Lung microvascular endothelial cell (primary cell): ENCODE measurements at regions not wholly inside any gene's neighbourhood (a gene's known extent, or its start where the extent isn't known, plus 50 kb on each side); places are given as distances from the start of the nearest gene placed in this dataset.
A peak's percentile ranks its signal among the peaks of the same experiment; 100 is the strongest.

Experiments
- DNase-seq, 2 donors: peaks; one replicate each; pipeline versions ENCODE4 v3.0.0 to v3.0.0-alpha.2; 2010; ENCODE audit warnings: low read depth in 2 of 2

DNA sequence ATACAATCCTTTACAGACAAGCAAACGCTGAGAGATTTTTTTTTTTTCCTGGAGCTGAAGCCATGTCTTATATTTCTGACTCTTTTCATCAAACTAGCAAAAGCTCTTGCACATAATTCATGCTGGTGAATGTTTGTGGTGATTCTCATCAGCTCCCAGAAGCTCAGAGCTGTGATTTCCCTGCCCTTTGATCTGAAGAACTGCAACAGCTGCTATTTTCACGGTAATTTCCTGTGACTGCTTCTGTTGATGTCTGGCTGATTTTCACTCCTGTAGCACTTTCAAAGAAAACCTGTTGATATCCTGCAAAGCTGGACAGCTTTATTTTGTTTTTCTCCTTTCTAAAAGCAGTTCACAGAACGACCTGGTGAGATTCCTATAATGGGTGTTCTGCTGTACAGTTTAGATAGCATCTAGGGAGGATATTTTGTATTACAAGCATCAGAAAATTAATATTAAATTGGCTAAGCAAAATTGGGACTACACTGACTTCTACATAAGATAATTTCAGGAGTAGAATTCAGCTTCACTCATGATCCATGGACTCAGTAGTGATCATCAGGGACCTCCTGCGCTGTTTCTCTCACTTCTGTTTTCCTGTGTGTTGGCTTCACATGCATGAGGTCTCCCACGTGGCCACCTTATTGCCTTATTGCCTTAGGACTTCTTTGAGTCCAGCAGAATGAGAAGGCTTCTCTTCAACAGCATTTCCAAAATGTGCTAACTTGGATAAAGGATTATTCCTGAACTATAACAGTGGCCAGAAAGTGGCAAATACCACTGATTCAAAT lies 1111.6 kb upstream of the SORCS1 start:
- DNase-seq, result peak; percentile 1 to 4

DNA sequence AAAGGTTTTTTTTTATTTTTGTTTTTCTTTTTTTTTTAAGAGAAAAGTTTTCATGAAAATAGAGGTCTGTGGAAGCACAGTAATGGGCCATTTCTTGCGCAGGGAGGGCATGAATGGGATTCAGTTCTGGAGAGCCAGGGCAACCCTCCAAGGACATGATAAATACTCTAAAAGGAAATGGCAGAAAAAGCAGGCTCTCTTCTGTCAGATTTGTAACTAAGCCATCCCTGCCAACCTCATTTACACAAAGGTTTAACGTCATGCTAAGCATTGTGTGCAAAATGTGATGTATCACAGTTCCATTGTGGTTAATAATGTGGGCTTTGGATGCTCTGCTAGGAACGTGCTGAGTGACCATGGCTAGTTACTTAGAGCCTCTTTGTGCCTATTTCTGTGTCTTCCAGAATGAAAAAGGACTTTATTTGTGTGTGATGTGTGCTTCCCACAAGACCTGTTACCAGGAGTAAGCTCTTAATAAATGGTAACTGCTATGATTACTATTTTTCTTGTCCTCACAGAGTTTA lies 1095.9 kb upstream of the SORCS1 start:
- DNase-seq, result no peak

DNA sequence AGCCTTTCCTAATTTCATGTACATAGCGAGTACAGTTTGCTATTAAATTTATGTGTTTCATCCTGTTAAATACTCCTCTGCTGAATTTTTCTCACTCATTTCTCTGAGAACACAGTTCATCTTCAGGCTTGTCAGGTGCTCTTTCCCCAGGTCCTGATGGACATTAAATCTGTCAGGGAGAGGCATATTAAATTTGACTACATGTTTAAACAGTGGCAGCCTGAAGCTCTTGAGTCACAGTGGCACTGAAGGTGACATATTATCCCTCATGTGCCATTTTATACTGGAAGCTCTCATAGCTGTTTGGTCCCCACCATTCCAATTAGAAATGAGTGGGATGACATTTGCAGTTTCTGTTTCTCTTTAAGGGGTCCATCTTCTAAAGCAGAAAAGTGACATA lies 1089.6 kb upstream of the SORCS1 start:
- DNase-seq, result no peak

DNA sequence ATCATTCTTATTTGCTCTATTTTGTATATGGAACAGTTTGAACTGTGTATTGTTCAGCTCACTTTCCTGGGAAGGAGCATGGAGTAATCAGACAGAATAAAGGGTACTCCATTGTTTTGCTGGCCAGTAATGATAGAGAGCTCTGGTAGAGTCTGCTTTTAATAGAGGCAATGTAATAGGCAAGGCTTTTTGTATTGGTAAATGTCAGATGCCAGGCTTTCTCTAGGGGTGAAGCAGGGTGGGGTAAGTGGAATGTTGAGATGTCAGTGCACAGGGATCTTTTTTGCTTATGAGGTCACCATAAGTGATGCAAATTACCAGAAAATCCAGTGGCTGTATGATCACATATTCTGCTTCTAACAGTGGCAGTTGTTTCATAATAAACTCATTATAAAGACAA lies 1088.3 kb upstream of the SORCS1 start:
- no peak for DNase-seq

DNA sequence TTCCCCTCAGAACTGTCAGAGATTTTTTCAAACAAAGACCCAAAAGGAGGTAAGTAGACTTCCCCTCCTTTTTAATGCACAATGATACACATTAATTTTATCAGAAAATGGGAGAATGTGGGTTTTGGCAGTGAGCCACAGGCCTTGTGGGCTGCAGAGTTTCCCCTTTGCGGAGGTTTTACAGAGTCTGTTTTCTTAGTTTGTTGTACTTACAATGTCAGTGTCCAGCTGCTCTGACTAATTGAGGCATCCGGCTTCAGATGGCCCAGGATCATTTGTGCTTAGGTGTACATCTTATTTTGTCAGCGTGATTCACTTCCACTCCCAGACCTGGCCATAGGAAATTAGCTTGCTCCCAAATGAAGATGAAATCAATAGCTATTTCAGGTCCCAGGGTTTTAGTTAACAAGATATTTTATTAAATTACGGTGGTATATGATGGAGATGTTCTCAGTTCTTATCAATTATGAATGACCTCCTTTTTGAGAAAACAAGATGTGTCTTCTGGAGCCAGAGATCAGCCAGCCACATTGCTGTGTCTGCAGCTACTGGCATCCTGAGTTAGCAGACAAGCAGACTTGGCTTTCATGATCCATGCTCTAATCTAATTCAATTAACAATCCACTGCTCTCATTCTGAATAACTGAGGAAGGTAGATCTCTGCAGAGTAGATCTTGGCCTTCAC lies 1086.6 kb upstream of the SORCS1 start:
- peak; percentile 59 to 60 for DNase-seq

DNA sequence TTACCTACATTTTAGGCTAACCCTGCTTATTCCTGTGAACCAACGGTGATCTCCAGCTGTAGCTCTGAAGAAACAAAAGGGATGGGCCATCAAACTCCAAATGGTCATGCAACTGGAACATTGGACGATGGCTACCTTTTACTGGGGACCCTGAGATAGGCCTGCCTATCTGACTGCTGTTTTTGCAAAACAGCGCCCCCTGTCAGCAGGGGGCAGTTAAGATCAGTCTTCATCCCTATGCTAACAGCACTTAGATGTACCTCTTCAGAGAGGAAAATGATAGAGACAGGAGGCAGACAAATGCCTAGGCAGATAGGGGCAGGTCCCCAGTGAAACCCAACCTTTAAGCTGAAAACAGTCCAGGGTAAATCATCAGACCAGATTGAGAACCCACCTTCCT lies 1085.4 kb upstream of the SORCS1 start:
- no peak for DNase-seq

DNA sequence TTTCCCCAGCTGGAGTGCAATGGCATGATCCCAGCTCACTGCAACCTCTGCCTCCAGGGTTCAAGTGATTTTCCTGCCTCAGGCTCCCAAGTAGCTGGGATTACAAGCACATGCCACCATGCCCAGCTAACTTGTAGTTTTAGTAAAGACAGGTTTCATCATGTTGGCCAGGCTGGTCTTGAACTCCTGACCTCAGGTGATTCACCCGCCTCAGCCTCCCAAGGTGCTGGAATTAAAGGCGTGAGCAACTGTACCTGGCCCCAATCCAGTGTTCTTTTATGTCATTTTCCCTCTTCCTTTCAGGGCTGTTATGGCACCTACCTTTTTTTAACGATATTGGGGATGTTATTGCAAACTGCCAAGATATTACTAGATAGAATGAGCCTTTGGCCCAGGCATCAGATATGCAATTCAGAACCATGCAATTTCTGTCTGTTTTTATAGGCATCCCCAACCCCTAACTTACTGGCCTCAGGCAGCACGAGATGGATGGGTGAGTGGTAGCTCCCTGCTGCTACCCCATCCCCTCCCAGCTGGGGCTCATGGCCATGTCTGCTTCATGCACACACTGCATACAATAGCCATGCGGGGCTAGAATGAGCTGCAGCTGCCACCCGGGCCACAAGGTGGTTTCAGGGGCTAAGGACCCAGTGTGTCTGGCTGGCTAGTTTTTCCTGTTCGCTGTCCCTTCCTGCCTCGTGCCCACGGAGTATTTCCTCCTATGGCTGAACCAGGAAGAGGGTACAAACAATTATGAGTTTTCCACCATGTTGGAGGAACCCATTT lies 1080.1 kb upstream of the SORCS1 start:
- no peak for DNase-seq

DNA sequence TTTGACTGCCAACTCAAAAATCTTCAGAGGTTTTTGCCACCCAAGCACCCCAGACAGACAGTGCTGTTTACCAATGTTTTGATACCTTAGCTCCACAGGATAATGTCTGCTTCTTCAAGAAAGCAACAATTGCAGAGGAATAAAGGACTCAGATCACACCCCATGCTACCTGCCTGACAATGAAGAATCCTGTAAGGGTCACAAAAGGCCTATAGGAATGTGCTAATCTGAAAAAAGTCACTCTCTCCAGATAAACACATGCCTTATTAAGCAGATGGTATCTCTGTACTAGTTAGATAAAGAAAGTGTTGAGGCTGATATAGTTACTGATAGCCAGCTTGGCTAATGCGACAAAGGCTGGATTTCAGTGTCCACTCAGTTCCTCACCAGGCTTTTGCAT lies 1076.7 kb upstream of the SORCS1 start:
- DNase-seq, result no peak

DNA sequence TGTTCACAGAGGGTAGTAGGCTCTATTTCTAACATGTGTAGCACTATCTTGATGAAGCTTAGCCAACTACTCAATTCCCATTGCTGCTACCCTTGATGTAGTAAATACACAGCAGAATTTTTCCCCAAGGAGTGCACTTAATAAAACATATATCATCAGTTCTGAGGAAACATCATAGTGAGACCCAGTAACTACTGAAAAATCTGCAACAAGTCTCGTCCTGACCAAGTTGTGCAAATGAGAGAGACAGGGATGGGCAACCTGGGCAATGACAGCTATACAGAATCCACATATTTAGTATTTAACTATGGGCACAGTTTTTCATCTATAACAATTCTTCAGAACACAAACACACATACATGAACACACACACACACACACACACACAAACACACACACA lies 1073.8 kb upstream of the SORCS1 start:
- DNase-seq, result no peak

DNA sequence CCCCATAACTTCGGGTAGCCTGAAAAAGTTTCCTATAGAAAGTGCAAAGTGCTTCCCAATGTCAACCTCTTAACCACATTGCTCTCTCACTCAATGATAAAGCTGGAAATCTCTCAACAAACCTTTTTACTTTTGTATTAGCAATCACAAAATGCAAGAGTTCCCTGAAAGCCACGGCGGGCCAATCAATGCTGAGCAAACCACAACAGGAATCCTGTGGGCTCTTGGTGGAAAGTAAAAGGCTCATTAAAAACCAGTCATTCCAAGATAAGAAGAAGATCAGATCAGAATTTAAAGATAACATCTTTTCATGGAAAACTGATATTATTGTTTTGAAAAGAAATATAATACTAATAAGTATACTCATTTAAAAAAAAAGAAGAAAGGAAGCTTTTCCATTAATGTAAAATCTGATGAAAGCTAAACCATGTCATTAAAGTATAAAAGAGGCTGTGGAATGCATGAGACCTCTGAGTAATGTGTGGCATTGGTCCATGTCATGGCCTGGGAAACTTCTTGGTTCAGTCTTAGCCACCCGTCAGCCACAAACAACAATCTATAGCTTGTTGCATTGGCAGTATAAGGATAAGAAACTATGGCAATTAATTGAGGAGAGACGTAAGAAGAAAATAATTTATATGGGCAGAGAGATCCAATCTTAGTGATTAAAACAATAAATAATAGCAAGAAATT lies 1066.1 kb upstream of the SORCS1 start:
- DNase-seq, result no peak

DNA sequence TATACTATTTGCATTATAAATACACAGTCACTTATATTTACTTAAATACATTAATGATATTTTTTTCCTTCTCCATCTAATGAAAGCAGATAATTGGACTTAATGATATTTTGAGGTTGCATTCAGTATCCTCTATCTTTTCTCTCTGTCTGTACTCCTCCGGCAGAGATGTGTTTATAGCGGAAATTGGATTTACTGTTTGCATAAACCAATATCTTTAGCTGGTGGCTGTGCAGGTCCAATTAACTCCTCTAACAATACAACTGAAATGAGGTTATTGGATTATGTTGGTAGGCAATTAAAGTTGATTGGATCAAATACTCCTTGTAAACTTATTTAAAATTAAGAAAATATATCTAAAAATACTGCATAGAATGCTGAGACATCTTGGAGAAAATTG lies 1044.2 kb upstream of the SORCS1 start:
- DNase-seq, result no peak

DNA sequence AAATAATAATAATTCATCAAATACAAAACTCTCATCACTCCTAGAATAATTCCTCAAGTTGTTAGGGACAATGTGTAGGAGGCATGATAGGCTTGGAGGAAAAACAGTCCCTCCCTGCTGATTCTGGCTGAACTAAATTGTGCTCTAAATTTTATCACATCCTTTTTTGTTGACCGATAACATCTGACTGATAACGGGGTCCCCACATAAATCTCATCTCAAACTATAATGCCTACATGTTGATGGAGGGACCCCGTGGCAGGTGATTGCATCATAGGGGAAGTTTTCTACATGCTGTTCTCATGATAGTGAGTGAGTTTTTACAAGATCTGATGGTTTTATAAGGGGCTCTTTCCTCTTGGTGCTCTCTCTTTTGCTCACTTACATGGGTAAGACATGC lies 1043.5 kb upstream of the SORCS1 start:
- no peak for DNase-seq

DNA sequence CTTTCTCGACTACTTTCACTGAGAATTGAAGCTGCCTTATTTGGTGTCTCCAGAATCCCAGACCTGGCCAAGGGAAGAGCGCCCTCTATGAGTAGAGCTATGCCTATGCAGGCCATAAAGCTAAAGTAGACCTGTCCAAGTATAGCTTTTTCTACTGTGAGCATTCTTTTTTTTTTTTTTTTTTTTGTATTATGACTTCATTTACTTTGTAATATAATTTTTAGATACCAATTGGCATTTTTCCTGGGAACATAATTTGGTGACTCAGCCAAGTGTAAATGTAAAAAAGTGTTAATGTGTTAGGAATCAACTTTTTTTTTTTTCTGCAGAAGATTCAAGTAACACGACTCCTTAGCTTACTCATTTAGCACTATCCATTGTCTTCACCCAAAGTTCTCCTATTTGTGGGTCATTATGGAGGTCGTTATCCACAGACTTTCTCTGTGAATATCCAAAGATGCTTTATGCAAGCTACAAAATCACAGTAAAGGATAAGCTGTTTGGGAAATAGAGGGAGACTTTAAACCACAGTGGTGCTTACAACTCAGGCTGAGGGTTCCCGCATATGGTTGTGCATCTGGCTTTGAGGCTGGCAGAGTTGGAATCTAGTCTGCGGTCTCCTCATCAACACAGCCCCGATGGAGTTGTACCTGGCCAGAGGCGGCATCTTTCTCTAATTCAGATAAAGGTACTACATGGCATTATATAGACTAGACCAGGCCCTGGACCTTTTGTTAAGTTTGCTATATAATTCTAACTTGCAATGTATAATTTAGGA lies 1040.2 kb upstream of the SORCS1 start:
- peak; percentile 8 to 36 for DNase-seq

DNA sequence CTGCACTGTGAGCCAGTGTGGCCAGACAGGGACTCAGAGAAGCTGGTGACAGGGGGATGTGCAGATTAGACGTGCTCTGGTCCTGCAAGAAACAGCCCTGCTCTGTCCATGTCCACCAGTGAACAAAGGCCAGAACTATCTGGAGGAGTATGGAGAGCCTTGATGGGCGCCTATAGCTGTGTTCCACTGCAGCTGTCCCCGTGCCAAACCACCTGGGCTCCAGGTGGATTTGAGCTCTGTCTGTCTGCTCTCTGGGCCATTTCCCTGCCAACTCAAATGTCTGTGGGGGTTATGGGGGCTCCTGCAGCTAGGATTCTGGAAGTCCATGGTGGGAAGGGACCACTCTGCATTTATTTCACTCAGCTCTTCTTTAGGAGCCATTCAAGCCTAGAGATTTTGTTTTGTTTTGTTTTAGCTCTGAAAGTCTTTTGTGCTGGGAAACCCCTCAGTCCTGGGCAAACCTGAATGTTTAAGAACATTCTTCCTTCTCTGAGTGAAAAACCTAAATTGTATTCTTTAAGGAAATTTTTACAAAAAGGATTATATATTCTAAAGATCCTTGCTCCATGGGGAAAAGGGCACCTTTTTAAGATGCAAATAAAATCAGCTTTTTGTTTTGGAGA lies 1039.5 kb upstream of the SORCS1 start:
- no peak for DNase-seq

DNA sequence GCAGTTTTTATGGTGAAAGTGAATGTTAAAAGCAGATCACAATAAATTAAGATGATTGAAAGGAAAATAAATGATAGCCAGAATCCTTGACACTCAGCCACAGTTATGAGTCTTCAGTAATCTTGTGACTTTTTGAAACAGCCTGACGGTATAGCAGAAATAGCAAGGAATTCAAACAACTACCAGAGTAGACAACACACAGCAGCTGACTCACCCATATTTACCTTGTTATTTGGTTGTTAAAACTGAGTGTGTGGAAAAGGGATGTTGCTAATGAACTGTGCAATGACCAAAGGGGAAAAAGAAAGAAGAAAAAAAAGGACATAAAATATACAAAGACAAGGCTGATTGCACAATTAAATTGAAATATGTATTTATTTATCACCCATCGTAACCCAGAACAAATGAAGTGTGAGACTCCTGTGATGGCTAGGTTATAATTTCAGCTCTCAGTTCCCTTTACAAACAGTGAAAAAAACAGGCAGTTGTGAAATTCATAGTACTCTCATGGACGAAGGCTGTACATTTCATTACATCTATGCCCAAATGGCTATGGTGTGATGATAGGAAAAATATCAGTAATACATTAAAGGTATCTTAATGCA lies 1023.0 kb upstream of the SORCS1 start:
- no peak for DNase-seq

DNA sequence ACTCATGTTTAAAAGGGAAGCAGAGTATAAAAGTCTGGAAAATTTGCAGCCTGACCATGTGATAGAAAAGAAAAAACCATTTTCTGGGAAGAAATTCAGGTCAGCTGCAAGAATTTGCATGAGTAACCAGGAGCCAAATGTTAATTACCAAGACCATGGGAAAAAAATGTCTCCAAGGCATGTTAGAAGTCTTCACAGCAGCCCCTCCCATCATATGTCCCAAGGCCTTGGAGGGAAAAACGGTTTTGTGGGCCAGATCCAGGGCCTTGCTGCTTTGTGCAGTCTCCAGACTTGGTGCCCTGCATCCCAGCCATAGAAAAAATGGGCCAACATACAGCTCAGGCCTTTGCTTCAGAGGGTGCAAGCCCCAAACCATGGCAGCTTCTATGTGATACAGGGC lies 1019.6 kb upstream of the SORCS1 start:
- DNase-seq, result no peak

DNA sequence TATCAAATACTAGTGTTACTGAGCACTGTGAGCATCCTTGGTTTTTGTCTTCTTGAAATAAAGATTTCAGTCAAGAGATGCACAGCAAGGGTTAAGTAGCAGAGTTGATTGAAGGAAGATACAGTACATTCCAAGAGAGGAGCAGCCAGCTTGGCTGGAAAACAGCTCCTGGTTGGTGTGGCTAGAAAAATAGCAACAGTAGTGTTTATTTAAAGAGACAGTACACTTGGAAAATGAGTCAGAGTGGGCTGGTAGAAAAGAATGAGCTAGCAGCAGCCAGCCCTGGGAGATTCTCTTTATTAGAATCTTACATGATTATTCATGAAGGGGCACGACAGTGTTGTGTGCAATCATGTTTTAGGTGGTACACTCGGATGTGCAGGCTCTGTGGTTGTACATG lies 1016.4 kb upstream of the SORCS1 start:
- DNase-seq, result no peak

DNA sequence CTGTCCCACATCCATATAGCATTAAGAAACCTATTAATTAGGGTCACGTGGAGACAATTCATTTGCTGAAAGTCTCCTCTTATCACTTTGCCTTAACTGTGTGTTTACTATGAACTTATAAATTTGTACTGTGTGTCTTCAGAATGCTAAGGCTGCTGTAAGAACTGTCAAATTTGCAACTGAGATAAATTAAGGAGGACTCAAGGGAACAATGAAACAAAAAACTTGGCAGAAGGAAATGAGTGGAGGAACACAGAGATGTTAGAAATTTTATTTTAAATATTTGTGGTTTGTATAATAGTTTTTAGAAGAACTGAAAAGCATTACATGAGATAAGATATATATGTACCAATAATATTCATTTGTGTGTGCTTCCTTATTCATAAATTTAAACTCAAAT lies 1005.3 kb upstream of the SORCS1 start:
- DNase-seq, result no peak

DNA sequence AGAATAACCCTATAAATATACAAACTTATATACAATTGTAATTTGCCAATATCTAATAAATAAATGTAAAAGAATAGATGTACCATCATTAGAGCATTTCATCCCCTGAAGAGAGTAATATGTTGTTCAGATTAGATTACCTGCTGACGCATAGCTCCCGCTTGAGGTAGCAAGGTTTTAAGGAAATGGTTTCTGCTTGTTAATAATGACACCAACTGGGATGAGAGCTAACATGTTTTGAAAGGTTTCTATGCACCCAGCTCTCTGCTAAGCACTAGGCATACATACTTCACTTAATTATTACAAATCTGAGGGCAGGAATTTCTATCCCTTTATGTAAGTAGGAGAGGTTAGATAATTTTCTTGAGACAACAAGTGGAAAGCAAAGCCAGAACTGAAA lies 1003.3 kb upstream of the SORCS1 start:
- no peak for DNase-seq

DNA sequence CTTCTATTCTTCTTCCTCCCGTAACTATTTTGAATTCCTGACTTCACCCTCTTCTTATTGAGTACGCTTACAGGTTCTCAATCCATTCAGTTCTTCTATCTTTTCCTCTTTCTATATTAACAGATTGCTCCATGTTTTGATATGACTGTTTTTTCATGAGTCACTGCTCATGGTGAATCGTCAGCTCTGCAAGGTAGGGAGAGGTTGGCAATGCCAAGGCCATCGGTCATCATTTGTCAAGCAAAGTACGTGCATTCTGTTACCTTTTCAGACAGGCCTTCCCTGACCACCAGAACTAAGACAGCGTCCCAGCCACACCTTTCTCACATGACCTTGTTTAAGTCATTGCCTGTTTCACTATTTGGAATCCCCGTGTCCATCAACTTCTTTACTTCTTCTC lies 1001.9 kb upstream of the SORCS1 start:
- DNase-seq, result no peak
